Epithelial cell of proximal tubule (primary cell): ENCODE measurements at regions not wholly inside any gene's neighbourhood (a gene's known extent, or its start where the extent isn't known, plus 50 kb on each side); places are given as distances from the start of the nearest gene placed in this dataset.

Experiments used
- DNase-seq: peaks from one replicate; pipeline ENCODE4 v3.0.0-alpha.2; 2011; ENCODE audit warnings: low read depth
- H3K4me3 ChIP-seq: 2 replicates; pipeline ENCODE4 v1.5.1; 2011; ENCODE audit warnings: low read depth, mild to moderate bottlenecking, low read length
- TF ChIP-seq, protein P1 (sequence below): conservative IDR thresholded peaks from 2 replicates; pipeline ENCODE4 v1.5.1; 2012; ENCODE audit warnings: low read depth, mild to moderate bottlenecking, low read length

DNA sequence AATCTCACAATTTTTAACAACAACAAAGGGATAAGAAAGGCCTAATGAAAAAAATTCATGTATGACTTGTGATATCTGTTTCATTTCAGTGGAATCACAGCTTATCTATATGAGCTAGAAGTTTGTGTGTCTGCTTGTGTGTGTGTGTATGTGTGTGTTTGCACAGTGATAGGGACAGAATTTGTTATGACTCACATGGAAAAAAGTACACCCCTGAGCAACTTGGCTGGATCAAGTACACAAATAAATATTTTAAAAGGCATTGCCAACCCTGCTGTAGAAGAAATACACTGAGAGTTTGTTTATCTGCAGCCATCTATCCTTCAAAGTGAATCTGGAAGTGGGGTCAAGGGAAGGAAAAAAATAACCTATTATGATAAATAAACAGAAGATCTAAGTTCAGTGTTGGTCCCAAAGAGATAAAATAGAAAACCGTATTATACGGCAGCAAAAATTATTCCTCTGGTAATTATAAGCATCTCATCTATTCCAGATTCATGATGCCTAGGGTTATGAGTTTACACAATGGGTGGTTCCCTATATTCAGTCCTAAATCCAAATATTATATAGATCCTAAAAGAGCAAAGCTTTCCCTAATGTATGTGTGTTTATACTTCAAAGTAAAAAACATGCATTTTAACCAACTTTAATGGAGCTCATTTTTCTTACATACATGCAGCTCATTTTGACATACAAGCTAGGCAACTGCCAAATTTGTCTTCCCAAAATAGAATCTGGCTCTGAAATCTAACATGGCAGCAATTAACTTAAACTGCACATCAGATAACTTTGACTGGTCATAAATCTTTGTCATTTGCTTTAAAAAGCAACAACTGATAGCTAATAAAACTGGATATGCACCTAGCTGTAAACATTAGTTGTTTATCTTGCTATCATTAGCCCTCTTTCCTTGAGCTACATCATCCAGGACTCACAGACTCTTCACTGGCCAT lies 420.6 kb downstream of the IRS1 start:
- DNase-seq: no peak
- TF ChIP-seq, protein P1, sequence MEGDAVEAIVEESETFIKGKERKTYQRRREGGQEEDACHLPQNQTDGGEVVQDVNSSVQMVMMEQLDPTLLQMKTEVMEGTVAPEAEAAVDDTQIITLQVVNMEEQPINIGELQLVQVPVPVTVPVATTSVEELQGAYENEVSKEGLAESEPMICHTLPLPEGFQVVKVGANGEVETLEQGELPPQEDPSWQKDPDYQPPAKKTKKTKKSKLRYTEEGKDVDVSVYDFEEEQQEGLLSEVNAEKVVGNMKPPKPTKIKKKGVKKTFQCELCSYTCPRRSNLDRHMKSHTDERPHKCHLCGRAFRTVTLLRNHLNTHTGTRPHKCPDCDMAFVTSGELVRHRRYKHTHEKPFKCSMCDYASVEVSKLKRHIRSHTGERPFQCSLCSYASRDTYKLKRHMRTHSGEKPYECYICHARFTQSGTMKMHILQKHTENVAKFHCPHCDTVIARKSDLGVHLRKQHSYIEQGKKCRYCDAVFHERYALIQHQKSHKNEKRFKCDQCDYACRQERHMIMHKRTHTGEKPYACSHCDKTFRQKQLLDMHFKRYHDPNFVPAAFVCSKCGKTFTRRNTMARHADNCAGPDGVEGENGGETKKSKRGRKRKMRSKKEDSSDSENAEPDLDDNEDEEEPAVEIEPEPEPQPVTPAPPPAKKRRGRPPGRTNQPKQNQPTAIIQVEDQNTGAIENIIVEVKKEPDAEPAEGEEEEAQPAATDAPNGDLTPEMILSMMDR: no peak
- H3K4me3 ChIP-seq: no peak overlapping the region

DNA sequence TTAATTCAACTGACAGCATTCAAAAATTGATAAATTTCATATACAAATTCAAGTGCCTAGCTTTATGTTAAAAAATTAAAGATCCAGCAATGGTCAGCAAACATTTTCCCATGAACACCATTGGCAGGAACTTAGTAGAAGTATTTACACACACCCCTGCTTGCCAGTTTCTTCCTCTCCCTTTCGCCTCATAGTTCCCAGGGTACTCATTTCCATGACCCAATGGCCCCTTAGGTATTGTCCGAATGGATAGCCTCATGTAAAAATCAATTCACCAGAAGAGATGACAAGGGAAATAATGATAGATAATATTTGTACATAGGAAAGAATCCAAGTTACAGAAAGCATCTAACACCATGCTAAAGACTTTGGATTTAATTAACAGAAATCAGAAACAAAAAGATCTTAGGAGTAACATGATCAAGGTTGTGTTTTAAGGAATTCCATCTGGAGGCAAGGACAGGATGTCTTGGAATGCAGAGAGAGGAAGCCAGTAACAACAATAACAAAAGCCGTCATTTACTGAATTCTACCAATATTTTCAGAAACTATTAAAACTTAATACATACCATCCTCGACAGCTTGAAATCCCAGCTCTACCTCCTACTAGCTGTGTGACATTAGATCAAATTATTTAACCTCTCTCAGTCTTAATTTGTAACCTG lies 423.0 kb downstream of the IRS1 start:
- TF ChIP-seq, protein P1: no peak
- H3K4me3 ChIP-seq: no peak overlapping the region
- no peak for DNase-seq

DNA sequence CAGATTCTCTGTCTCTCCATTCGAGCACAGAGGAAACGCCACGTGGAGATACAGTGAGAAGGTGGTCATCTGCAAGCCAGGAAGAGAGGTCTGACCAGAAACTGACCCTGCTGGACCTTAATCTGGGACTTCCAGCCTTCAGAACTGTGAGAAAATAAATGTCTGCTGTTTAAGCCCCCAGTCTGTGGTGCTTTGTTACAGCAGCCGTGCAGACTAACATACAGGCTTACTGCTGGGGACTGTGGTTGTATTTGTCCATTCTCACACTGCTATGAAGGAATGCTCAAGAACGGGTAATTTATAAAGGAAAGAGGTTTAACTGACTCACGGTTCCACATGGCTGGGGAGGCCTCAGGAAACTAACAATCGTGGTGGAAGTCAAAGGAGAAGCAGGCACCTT lies 432.7 kb downstream of the IRS1 start:
- H3K4me3 ChIP-seq: no peak overlapping the region
- DNase-seq: no peak
- TF ChIP-seq, protein P1: no peak

DNA sequence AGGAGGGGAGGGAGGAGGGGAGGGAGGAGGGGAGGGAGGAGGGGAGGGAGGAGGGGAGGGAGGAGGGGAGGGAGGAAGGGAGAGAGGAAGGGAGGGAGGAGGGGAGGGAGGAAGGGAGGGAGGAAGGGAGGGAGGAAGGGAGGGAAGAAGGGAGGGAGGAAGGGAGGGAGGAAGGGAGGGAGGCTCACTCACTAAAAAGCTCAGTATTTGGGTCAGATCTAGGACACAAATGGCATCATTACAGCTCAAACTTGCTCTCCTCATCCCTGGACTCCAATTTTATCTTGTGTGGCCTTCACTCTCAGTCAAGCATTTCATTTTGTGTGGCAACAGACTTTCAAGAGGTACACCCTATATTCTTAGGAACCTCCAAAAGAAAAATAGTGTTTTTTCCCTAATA lies 435.4 kb downstream of the IRS1 start:
- no peak overlapping the region for H3K4me3 ChIP-seq
- TF ChIP-seq, protein P1: no peak
- no peak for DNase-seq

DNA sequence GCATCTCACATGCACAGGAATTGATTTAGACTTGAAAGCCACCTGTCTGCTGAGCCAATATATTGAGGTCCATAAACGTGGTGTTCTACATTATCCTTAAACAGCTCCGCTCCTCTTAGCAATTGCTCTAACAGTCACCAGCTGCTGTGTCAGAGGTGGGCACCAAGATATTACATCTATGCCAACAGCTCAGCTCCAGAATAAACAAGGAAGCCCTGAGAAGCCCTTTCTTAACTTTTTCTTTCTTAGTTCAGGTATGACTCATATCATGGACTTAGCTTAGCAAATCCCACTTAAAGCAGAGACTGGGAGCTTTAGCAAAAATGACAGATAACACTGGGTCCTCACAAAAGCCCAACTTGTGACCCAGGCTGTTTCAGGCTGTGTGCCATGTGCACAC lies 436.6 kb downstream of the IRS1 start:
- H3K4me3 ChIP-seq: no peak overlapping the region
- no peak for DNase-seq
- TF ChIP-seq, protein P1: no peak

DNA sequence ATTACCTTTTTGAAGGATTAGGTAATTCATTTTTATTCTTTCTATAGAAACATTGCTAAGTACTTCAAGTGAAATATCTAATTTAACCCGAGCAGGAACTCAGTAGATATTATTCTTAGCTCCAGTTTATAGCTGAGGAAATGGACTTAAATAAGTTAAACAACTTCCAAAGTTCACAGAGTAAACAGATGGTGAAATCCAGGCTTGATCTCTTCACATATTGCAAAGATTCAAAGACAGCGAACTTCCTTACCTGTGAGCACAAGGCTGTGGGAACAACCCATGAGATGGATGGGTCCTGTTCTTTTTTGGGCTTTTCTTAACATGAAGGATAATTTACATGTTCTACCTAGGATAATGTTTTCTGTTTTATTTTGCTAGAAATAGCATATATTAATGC lies 439.0 kb downstream of the IRS1 start:
- DNase-seq: no peak
- no peak overlapping the region for H3K4me3 ChIP-seq
- TF ChIP-seq, protein P1: no peak
